Peyer's patch (tissue), 4 donors: ENCODE measurements at regions not wholly inside any gene's neighbourhood (a gene's known extent, or its start where the extent isn't known, plus 50 kb on each side); places are given as distances from the start of the nearest gene placed in this dataset.

Experiments used
- DNase-seq, 3 donors: peaks; one replicate each; pipeline ENCODE4 v3.0.0-alpha.2; 2017 to 2019
- H3K27ac ChIP-seq, 4 donors: fragments of 200-600 bp; sonication (generic); one replicate each; pipeline ENCODE4 v1.5.1; 2016 to 2019
- H3K27me3 ChIP-seq, 2 donors: fragments of 200-600 bp; sonication (generic); one replicate each; pipeline ENCODE4 v1.5.1; 2019
- H3K36me3 ChIP-seq, 3 donors: fragments of 200-600 bp; sonication (generic); one replicate each; pipeline ENCODE4 v1.5.1; 2016 to 2019
- H3K4me1 ChIP-seq, 4 donors: fragments of 200-600 bp; sonication (generic); one replicate each; pipeline ENCODE4 v1.5.1; 2016 to 2019
- H3K4me3 ChIP-seq, 4 donors: fragments of 200-600 bp; sonication (generic); 1 replicate in 3 of 4; 2 replicates in 1 of 4; pipeline ENCODE4 v1.5.1; 2016 to 2019; ENCODE audit warnings: mild to moderate bottlenecking in 1 of 4
- H3K9me3 ChIP-seq, 4 donors: fragments of 200-600 bp; sonication (generic); one replicate each; pipeline ENCODE4 v1.5.1; 2016 to 2019; ENCODE audit warnings: mild to moderate bottlenecking in 1 of 4
- CTCF ChIP-seq, 6 experiments: fragments of 450-650 bp in 4 of 6; fragments of 200-600 bp in 2 of 6; sonication (generic) in 1 of 6; IDR thresholded peaks; one replicate each; pipeline ENCODE4 v1.5.1; 2017 to 2019; ENCODE audit warnings: antibody characterized with exemption in 6 of 6, mild to moderate bottlenecking in 3 of 6, moderate library complexity in 1 of 6
- POLR2A ChIP-seq, 2 donors: fragments of 450-650 bp; IDR thresholded peaks; one replicate each; pipeline ENCODE4 v1.5.1; 2017; ENCODE audit warnings: antibody characterized with exemption in 2 of 2, mild to moderate bottlenecking in 2 of 2, moderate library complexity in 2 of 2
- small RNA-seq, 2 donors: library from RNA; depleted of rRNA; stranded (forward); fragments of <200 nt; gene quantifications; one replicate each; pipeline ENCODE3, GENCODE V24; 2016

GRCh38 chr14:51807356-51807755 is 53.1 kb upstream of the GNG2 start:
- TF ChIP-seq POLR2A (IDR thresholded peaks at IDR 0.05) (no peak), CTCF (IDR thresholded peaks at IDR 0.05) (no peak)
- no peak overlapping the region for H3K27ac ChIP-seq
- DNase-seq: no peak
- no peaks in the 10 kb centered on the region for H3K9me3 ChIP-seq
- no peaks in the 10 kb centered on the region for H3K4me1 ChIP-seq
- H3K36me3 ChIP-seq: no peaks in the 10 kb centered on the region
- H3K4me3 ChIP-seq: no peak overlapping the region
- H3K27me3 ChIP-seq: no peaks in the 10 kb centered on the region

Small RNAs in the stretch of these regions (small RNA-seq; reads per million reads assigned to genes)
- gene AL079307.3: 0 reads per million in 2 donors
